Naive thymus-derived CD4-positive, alpha-beta T cell (primary cell): ENCODE measurements at regions not wholly inside any gene's neighbourhood (a gene's known extent, or its start where the extent isn't known, plus 50 kb on each side); places are given as distances from the start of the nearest gene placed in this dataset.

ENCODE experiments used
- ATAC-seq: fragments of 150-1000 bp; cut with Tn5 transposase; 2 replicates; pipeline ENCODE4 v1.10.0; 2021; ENCODE audit warnings: mild to moderate bottlenecking, moderate library complexity
- CTCF ChIA-PET: fragments of 350-600 bp; sonication (Branson Sonifier 250); formaldehyde crosslinking; loops from one replicate; lab custom pipeline; 2021; ENCODE audit warnings: antibody characterized with exemption; lab: Charles Lee
- POLR2A ChIA-PET: fragments of 350-600 bp; sonication (Branson Sonifier 250); formaldehyde crosslinking; loops from one replicate; lab custom pipeline; 2021; ENCODE audit warnings: antibody characterized with exemption, inconsistent platforms; lab: Charles Lee
- DNase-seq, 9 donors: peaks; one replicate each; pipeline versions ENCODE4 v3.0.0 to v3.0.0-alpha.2; 2020 to 2022; ENCODE audit warnings: mixed read lengths in 1 of 9
- H3K27ac ChIP-seq: one replicate; pipeline ENCODE4 v1.7.0; 2013; ENCODE audit warnings: mild to moderate bottlenecking, low read depth, low read length, moderate library complexity
- H3K27me3 ChIP-seq, 2 donors: one replicate each; pipeline ENCODE4 v1.7.0; 2013; ENCODE audit warnings: low read length in 2 of 2, mild to moderate bottlenecking in 2 of 2, moderate library complexity in 2 of 2; ENCODE audit not compliant: control insufficient read depth in 2 of 2, insufficient read depth in 2 of 2
- H3K36me3 ChIP-seq, 3 experiments: 1 replicate in 2 of 3; 2 replicates in 1 of 3; pipeline ENCODE4 v1.7.0; 2013; ENCODE audit warnings: low read length in 3 of 3, mild to moderate bottlenecking in 3 of 3, moderate library complexity in 1 of 3; ENCODE audit not compliant: insufficient read depth in 3 of 3, control insufficient read depth in 2 of 3
- H3K4me1 ChIP-seq, 2 donors: one replicate each; pipeline ENCODE4 v1.7.0; 2013; ENCODE audit warnings: low read length in 2 of 2, mild to moderate bottlenecking in 2 of 2, moderate library complexity in 1 of 2; ENCODE audit not compliant: control insufficient read depth in 2 of 2, insufficient read depth in 2 of 2
- H3K4me3 ChIP-seq: 2 replicates; pipeline ENCODE4 v1.7.0; 2013; ENCODE audit warnings: mild to moderate bottlenecking, low read length
- H3K9me3 ChIP-seq, 3 experiments: 1 replicate in 2 of 3; 2 replicates in 1 of 3; pipeline ENCODE4 v1.7.0; 2013; ENCODE audit warnings: low read length in 3 of 3; ENCODE audit not compliant: control insufficient read depth in 2 of 3
- H3K27ac Mint-ChIP-seq, 9 donors: one replicate each; pipeline ENCODE4 v1.8.0; 2020 to 2022; ENCODE audit warnings: mixed read lengths in 9 of 9, mild to moderate bottlenecking in 8 of 9, moderate library complexity in 5 of 9, inconsistent platforms in 2 of 9
- H3K27me3 Mint-ChIP-seq, 5 donors: one replicate each; pipeline ENCODE4 v1.8.0; 2021 to 2022; ENCODE audit warnings: mixed read lengths in 5 of 5, mild to moderate bottlenecking in 1 of 5
- H3K36me3 Mint-ChIP-seq, 5 donors: one replicate each; pipeline ENCODE4 v1.8.0; 2020 to 2022; ENCODE audit warnings: mixed read lengths in 5 of 5, mild to moderate bottlenecking in 3 of 5, inconsistent platforms in 1 of 5
- H3K4me1 Mint-ChIP-seq, 7 donors: one replicate each; pipeline ENCODE4 v1.8.0; 2020 to 2022; ENCODE audit warnings: mixed read lengths in 7 of 7, mild to moderate bottlenecking in 3 of 7, inconsistent platforms in 1 of 7
- H3K4me3 Mint-ChIP-seq, 10 donors: one replicate each; pipeline ENCODE4 v1.8.0; 2020 to 2022; ENCODE audit warnings: mild to moderate bottlenecking in 10 of 10, mixed read lengths in 10 of 10, moderate library complexity in 6 of 10, inconsistent platforms in 2 of 10
- H3K9me3 Mint-ChIP-seq, 11 donors: one replicate each; pipeline ENCODE4 v1.8.0; 2020 to 2022; ENCODE audit warnings: mixed read lengths in 11 of 11, mild to moderate bottlenecking in 4 of 11, inconsistent platforms in 1 of 11, moderate library complexity in 1 of 11
- intact Hi-C, 2 donors: fragments of 100-400 bp; cut with micrococcal nuclease; formaldehyde crosslinking; loops; one replicate each; pipeline ENCODE4 v1.15.1; 2023

- Mint-ChIP-seq H3K27me3 (peaks cover 0 to 3% (median 0%) of the 10 kb centered on the region in 5 donors), H3K27ac (peak overlapping the region in 1 of 9 donors; percentile 44), H3K4me3 (no peak overlapping the region), H3K36me3 (no peaks in the 10 kb centered on the region), H3K4me1 (no peaks in the 10 kb centered on the region), H3K9me3 (peaks cover 0 to 2% (median 0%) of the 10 kb centered on the region in 11 donors)
- ATAC-seq: no peak
- H3K4me3 ChIP-seq: no peak overlapping the region
- intact Hi-C loops: no loop called here
- POLR2A ChIA-PET: no interaction called here
- no peaks in the 10 kb centered on the region for H3K36me3 ChIP-seq
- no peak overlapping the region for H3K27ac ChIP-seq
- no peaks in the 10 kb centered on the region for H3K27me3 ChIP-seq
- CTCF ChIA-PET: no interaction called here
- H3K9me3 ChIP-seq: no peaks in the 10 kb centered on the region
- H3K4me1 ChIP-seq: no peaks in the 10 kb centered on the region
- no peak for DNase-seq
These were observed 296.4 kb upstream of the STS start for GRCh38 chrX:6851140-6851539.

- peaks cover 0 to 3% (median 0%) of the 10 kb centered on the region in 5 donors for H3K27me3 Mint-ChIP-seq
- no peaks in the 10 kb centered on the region for H3K4me1 ChIP-seq
- no peak overlapping the region for H3K4me3 ChIP-seq
- no peak for DNase-seq
- no peak overlapping the region for H3K27ac ChIP-seq
- H3K36me3 Mint-ChIP-seq: no peaks in the 10 kb centered on the region
- H3K9me3 ChIP-seq: no peaks in the 10 kb centered on the region
- no peak overlapping the region for H3K27ac Mint-ChIP-seq
- peaks cover 0 to 2% (median 0%) of the 10 kb centered on the region in 11 donors for H3K9me3 Mint-ChIP-seq
- no peaks in the 10 kb centered on the region for H3K36me3 ChIP-seq
- no peak for ATAC-seq
- H3K27me3 ChIP-seq: no peaks in the 10 kb centered on the region
- ChIA-PET POLR2A (no interaction called here), CTCF (no interaction called here)
- intact Hi-C loops: no loop called here
- no peaks in the 10 kb centered on the region for H3K4me1 Mint-ChIP-seq
- H3K4me3 Mint-ChIP-seq: no peak overlapping the region
These were observed 297.6 kb upstream of the STS start for GRCh38 chrX:6849716-6850414.

DNA sequence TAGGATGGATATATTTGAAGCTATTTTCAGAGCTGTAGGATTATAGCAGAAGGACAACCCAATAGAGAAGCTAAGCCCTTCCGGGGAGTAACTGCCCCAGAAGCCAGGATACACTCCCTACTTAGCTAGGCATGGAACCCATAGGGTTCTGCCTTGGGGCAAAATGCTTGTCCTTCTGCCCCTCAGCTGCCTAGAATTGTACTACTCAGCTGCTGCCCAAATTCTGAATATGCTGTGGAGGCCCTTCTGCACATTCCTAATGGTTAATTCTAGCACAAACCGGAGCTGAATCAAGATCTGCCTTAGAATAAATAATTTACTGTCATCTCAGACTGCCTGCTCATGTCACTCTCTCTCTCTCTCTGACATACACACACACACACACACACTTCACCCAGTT lies 297.7 kb upstream of the VCX3A start:
- no peak overlapping the region for H3K4me3 Mint-ChIP-seq
- Histone ChIP-seq H3K27me3 (no peaks in the 10 kb centered on the region), H3K9me3 (no peaks in the 10 kb centered on the region), H3K4me1 (no peaks in the 10 kb centered on the region), H3K4me3 (no peak overlapping the region), H3K27ac (no peak overlapping the region), H3K36me3 (no peaks in the 10 kb centered on the region)
- H3K27ac Mint-ChIP-seq: no peak overlapping the region
- no peak for DNase-seq
- H3K9me3 Mint-ChIP-seq: peaks cover 0 to 2% (median 0%) of the 10 kb centered on the region in 11 donors
- CTCF ChIA-PET: no interaction called here
- no peaks in the 10 kb centered on the region for H3K27me3 Mint-ChIP-seq
- peaks cover 0 to 2% (median 0%) of the 10 kb centered on the region in 7 donors for H3K4me1 Mint-ChIP-seq
- POLR2A ChIA-PET: no interaction called here
- intact Hi-C loops: no loop called here
- no peak for ATAC-seq
- H3K36me3 Mint-ChIP-seq: no peaks in the 10 kb centered on the region

GRCh38 chrX:6826856-6827255 lies 291.9 kb upstream of the VCX3A start:
- H3K9me3 ChIP-seq: no peaks in the 10 kb centered on the region
- no peaks in the 10 kb centered on the region for H3K4me1 ChIP-seq
- no peaks in the 10 kb centered on the region for H3K27me3 ChIP-seq
- H3K27me3 Mint-ChIP-seq: no peaks in the 10 kb centered on the region
- no peaks in the 10 kb centered on the region for H3K36me3 ChIP-seq
- CTCF ChIA-PET: no interaction called here
- H3K4me1 Mint-ChIP-seq: no peaks in the 10 kb centered on the region
- DNase-seq (no peak), ATAC-seq (no peak)
- H3K36me3 Mint-ChIP-seq: no peaks in the 10 kb centered on the region
- H3K9me3 Mint-ChIP-seq: peaks cover 0 to 2% (median 0%) of the 10 kb centered on the region in 11 donors
- H3K4me3 ChIP-seq: no peak overlapping the region
- no peak overlapping the region for H3K27ac Mint-ChIP-seq
- H3K27ac ChIP-seq: no peak overlapping the region
- POLR2A ChIA-PET: no interaction called here
- intact Hi-C loops: no loop called here
- no peak overlapping the region for H3K4me3 Mint-ChIP-seq

- intact Hi-C loops: no loop called here
- no peaks in the 10 kb centered on the region for H3K9me3 ChIP-seq
- ChIA-PET POLR2A (no interaction called here), CTCF (no interaction called here)
- H3K4me1 ChIP-seq: no peaks in the 10 kb centered on the region
- no peaks in the 10 kb centered on the region for H3K27me3 ChIP-seq
- no peak overlapping the region for H3K4me3 ChIP-seq
- Mint-ChIP-seq H3K4me1 (no peaks in the 10 kb centered on the region), H3K9me3 (peaks cover 0 to 2% (median 0%) of the 10 kb centered on the region in 11 donors), H3K27ac (no peak overlapping the region), H3K36me3 (no peaks in the 10 kb centered on the region), H3K4me3 (no peak overlapping the region), H3K27me3 (no peaks in the 10 kb centered on the region)
- ATAC-seq (no peak), DNase-seq (no peak)
- H3K27ac ChIP-seq: no peak overlapping the region
- H3K36me3 ChIP-seq: no peaks in the 10 kb centered on the region
These were observed 286.8 kb upstream of the VCX3A start for GRCh38 chrX:6821730-6822129.

DNA sequence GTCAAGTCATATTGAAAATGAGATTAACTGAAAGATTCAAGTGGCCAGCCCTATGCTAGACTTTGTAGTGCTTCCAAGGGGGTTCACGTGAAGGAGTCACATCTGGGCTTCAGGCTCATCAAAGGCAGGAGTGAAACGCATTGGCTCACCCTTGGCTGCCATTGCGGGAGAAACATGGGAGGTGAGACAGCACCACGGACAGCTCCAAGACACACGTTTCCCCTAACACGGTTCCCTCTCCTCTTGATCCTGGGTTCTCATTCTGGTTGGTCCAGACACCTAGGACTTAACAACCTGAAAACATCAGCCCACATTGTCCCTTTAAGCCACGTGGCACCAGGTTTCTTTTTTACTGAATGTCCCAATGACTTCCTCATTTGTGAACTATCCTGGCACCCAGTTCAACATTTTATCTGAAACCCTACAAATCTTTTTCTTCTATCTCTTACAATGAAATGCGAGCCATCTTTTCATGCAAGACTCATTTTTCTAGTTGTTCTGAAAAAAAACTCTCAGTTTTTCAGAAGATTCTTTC lies 279.0 kb upstream of the VCX3A start:
- no peaks in the 10 kb centered on the region for H3K27me3 ChIP-seq
- ChIA-PET CTCF (no interaction called here), POLR2A (no interaction called here)
- Mint-ChIP-seq H3K9me3 (peaks cover 0 to 3% (median 0%) of the 10 kb centered on the region in 11 donors), H3K27me3 (no peaks in the 10 kb centered on the region), H3K4me1 (no peaks in the 10 kb centered on the region), H3K36me3 (no peaks in the 10 kb centered on the region), H3K27ac (no peak overlapping the region), H3K4me3 (no peak overlapping the region)
- H3K4me1 ChIP-seq: no peaks in the 10 kb centered on the region
- no peaks in the 10 kb centered on the region for H3K36me3 ChIP-seq
- no peaks in the 10 kb centered on the region for H3K9me3 ChIP-seq
- intact Hi-C loops: no loop called here
- DNase-seq: no peak
- ATAC-seq: no peak
- no peak overlapping the region for H3K4me3 ChIP-seq
- H3K27ac ChIP-seq: no peak overlapping the region

DNA sequence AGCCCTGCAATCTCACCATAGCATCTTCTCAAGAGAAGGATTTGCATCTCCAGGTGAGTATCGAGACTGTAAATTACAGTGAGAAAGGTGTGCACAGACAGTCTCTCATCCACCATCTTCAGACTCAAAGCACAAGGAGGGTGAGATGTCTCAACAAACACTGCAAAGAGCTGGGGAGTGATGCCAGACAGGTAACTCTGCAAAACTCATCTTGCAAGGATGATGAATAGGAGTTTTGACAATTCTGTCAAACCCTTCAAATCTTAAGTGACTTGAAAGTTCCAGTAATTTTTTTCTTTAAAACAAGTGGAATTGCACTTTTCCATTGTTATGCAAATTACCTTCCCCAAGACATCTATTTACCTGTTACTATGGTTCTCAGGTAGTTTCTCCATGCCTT lies 277.2 kb upstream of the VCX3A start:
- Histone ChIP-seq H3K27me3 (no peaks in the 10 kb centered on the region), H3K36me3 (no peaks in the 10 kb centered on the region), H3K4me1 (no peaks in the 10 kb centered on the region), H3K4me3 (no peak overlapping the region), H3K27ac (no peak overlapping the region), H3K9me3 (no peaks in the 10 kb centered on the region)
- ChIA-PET CTCF (no interaction called here), POLR2A (no interaction called here)
- no peak overlapping the region for H3K4me3 Mint-ChIP-seq
- H3K27me3 Mint-ChIP-seq: no peaks in the 10 kb centered on the region
- H3K9me3 Mint-ChIP-seq: peaks cover 0 to 3% (median 0%) of the 10 kb centered on the region in 11 donors
- intact Hi-C loops: no loop called here
- no peak overlapping the region for H3K27ac Mint-ChIP-seq
- no peaks in the 10 kb centered on the region for H3K36me3 Mint-ChIP-seq
- H3K4me1 Mint-ChIP-seq: no peaks in the 10 kb centered on the region
- DNase-seq: no peak
- ATAC-seq: no peak
